Peyer's patch (tissue), 4 donors: ENCODE measurements at regions not wholly inside any gene's neighbourhood (a gene's known extent, or its start where the extent isn't known, plus 50 kb on each side); places are given as distances from the start of the nearest gene placed in this dataset.

Experiments used
- POLR2A ChIP-seq, 2 donors: fragments of 450-650 bp; IDR thresholded peaks; one replicate each; pipeline ENCODE4 v1.5.1; 2017; ENCODE audit warnings: antibody characterized with exemption in 2 of 2, mild to moderate bottlenecking in 2 of 2, moderate library complexity in 2 of 2
- TF ChIP-seq, protein P1 (sequence below), 6 experiments: fragments of 450-650 bp in 4 of 6; fragments of 200-600 bp in 2 of 6; sonication (generic) in 1 of 6; IDR thresholded peaks; one replicate each; pipeline ENCODE4 v1.5.1; 2017 to 2019; ENCODE audit warnings: antibody characterized with exemption in 6 of 6, mild to moderate bottlenecking in 3 of 6, moderate library complexity in 1 of 6

DNA sequence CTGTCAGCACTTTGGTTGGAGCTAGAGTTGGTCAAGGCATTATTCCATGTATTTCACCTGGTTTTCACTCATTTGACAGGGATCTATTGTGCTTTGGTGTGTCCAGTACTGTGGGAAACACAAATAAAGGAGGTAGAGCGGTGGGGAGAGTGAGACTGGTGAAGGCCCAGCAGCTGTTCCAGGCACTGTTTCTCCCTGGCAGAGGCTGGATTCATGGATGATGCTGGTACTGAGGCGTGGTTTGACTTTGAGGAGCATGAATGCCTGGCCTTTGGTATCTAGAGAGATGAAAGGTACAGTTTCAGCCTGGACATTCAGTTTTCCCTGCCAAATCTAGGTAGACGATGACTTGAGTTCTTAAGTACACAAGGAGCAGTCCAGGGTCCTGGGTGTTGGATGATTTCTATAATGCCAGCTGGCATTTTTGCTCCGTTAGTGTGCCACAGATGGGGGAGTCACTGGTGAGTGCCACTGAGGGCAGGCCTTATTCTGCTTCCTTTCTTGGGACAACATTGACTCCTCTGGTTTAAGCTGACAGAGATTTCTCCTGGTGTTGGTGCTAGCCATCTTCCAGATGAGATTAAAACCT lies 162.2 kb upstream of the BMPER start:
- TF ChIP-seq, protein P1, sequence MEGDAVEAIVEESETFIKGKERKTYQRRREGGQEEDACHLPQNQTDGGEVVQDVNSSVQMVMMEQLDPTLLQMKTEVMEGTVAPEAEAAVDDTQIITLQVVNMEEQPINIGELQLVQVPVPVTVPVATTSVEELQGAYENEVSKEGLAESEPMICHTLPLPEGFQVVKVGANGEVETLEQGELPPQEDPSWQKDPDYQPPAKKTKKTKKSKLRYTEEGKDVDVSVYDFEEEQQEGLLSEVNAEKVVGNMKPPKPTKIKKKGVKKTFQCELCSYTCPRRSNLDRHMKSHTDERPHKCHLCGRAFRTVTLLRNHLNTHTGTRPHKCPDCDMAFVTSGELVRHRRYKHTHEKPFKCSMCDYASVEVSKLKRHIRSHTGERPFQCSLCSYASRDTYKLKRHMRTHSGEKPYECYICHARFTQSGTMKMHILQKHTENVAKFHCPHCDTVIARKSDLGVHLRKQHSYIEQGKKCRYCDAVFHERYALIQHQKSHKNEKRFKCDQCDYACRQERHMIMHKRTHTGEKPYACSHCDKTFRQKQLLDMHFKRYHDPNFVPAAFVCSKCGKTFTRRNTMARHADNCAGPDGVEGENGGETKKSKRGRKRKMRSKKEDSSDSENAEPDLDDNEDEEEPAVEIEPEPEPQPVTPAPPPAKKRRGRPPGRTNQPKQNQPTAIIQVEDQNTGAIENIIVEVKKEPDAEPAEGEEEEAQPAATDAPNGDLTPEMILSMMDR (IDR thresholded peaks at IDR 0.05): no peak
- TF ChIP-seq POLR2A (IDR thresholded peaks at IDR 0.05): no peak
